HG03103 (cell line): ENCODE measurements at regions not wholly inside any gene's neighbourhood (a gene's known extent, or its start where the extent isn't known, plus 50 kb on each side); places are given as distances from the start of the nearest gene placed in this dataset.
"Not testable (repeated sequence)": the region's sequence is repeated elsewhere in the genome, so short reads cannot be mapped to it uniquely, and the experiment has no call there.

Experiments used
- ATAC-seq: cut with Tn5 transposase; IDR thresholded peaks from one replicate; pipeline ENCODE4 v1.9.1; 2021; ENCODE audit warnings: low read depth; ENCODE audit not compliant: unreplicated experiment

DNA sequence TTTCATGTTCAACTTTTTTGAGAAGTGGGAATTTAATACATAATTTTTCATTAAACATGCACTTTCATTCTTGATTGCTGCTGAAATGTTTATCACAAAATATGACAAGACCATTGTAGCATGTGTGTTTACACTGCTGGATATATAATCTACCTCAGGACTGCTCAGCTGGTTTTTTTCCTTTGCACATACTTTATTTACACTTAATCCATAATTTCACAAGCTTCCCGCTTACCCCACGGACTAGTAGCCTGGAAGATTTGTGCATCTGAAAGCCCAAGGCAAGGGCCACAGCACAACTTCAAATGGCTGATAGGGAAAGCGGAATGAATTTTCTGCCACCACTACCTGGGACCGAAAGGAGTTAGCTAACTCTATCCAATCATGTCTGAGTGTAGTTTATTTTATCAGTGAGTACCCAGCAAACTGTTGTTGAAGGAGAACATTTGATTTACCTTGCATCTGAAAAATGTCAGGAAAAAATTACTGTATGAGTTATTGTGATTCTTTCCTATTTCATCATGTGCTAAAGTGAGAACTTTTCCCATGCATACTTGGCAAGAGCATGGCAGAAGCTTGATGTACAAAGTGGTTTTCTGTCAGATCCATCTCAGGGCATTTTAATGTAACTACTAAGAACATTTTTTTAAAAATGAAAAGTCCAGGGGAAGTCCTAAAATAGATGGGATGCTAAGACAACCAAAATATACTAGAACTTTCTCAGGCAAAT lies 558.2 kb upstream of the USP24 start:
- ATAC-seq = no peak

DNA sequence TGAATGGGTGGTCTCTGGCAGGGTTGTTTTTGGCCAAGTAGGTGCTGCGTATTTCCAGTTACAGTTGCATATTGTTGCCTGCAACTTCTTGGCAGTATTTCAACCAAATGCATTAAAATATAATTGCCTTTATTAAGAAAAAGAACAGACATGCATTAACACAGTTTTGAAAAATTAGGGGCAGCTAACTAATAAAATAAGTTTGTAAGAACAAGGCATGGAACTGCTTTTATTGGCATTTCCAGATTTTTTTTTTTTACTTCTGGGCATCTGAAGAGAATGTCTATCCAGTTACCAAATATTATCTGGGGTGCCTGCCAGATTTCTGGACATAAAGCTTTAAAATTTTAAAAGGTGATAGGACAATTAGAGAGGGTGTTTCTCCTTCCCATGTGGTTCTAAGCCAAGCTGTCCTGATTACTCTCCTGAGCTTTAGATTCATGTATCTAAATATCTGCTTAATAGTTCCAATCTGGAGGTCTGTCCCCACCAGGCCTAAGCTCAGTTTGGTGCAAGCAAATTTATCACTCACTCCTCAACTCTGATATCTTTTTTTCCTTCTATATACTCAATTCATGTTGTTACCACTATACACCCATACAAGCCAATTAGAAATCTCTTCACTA lies 553.3 kb upstream of the USP24 start:
- no peak for ATAC-seq

DNA sequence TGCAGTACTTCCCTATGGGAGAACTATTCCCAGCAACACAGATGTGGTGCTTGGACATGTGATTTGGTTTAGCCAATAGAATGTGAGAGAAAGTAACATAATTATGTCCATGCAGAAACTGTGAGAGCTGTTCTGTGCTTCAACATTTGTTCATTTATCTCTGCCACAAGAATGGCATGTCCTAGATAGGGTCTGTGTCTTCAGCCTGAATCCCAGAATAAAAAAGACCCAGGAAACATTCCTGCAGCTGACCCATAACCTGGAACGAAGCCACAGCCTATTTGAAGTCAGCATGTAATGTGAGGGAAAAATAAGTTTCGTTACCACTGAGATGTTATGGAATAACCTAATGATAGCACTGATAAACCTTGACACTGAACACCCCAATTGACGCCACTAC lies 552.0 kb upstream of the USP24 start:
- ATAC-seq = no peak

DNA sequence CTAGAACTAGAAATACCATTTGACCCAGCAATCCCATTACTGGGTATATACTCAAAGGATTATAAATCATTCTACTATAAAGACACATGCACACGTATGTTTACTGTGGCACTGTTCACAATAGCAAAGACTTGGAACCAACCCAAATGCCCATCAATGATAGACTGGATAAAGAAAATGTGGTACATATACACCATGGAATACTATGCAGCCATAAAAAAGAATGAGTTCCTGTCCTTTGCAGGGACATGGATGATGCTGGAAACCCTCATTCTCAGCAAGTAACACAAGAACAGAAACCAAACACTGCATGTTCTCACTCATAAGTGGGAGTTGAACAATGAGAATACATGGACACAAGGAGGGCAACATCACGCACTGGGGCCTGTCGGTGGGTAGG lies 550.3 kb upstream of the USP24 start:
- not testable (repeated sequence) for ATAC-seq

DNA sequence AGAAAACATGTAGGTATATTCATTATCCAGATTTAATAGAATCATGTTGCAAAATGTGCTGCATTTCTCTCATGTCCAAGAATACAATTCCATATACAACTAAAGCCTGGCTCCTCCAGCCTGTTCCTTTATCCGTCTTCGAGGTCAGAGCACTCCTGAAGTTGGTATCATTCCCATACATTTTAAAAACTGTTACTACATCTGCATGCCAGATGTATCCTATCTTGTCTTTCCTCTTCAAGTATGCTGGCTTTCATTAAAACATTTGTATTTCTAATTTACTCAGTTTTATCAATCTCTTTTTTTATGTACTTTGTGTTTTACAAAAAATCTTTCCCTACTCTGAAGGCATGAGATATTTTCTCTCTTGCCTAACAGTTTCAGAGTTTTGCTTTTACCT lies 536.6 kb upstream of the USP24 start:
- no peak for ATAC-seq

DNA sequence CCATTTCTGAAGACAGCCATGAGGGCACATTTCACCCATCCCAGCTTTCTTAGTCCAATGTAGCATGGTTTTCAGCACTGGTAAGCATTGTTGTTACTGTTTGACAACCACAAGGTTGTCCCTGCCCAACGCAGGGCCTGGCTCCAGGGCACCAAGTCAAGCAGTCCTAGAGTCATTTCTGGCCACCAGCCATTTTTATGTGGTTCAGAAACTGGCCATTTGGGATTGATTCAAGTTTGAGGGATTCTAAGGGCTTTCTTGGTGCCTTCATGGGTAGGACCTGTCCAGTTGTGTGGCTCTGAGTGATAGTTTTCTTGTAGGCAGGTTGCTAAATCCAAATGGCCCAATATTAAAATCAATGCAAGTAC lies 535.4 kb upstream of the USP24 start:
- ATAC-seq = no peak

DNA sequence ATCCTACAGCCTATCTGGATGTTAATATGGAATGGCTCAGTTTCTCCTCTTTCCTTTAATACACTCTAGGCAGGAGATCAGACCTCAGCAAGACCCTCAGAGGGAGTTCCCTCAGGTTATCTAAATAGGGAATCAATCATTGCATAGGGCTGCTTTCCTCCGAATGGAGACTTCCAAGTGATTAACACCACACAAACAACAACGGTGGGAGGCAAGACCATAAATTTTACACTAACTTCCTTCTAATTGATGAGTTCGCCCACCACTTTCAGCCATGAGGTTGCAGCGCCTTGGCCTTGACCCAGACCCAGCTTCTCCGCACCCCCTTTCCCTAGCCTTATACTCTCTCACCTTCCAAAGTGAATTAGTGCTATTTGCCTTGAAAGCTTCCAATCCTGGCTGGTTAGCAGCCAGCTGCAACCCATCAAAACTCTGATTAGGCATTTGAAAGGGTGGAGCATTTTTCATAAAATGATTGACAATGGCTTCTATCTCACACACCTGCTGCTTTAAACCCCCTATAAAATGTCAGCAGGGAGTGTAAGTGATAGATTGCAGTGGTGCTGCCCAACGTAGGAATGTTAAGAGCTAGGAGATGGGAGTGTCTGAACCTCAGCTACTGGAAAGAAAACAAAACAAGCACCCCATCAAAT lies 534.9 kb upstream of the USP24 start:
- no peak for ATAC-seq

DNA sequence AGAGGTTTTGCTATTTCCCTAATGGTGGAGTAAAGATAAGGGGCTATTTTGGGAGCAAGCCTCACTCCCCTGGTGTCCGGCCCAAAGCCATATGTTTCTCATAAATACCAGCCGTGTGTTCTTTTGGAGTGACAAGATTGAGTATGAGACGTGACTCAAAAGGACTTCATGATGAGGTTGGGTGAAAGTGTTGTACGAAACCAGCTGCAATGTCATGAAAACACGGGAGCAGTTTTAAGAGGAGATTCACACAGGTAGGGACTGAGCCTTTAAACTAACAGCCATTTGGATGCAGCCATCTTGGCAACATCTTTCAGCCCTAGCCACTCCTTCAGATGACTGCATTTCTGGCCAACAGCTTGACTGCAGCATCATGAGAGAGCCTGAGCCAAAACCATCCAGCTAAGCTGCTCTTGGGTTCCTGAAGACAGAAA lies 532.3 kb upstream of the USP24 start:
- no peak for ATAC-seq

DNA sequence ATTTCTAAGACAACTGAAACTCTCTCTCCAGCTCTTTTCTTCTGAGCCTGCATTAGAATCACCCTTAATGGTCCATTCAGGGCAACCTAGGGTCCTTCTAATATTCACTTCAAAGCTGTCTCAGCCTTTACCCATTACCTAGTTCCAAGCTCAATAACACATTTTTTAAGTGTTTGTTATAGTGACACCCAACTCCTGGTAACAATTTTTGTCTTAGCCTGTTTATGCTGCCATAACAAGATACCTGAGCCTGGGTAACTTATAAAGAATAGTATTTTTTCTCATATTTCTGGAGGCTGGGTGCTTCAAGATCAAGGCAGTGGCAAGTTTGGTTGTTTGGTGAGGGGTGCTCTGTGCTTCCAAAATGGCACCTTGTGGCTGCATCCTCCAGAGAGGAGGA lies 531.5 kb upstream of the USP24 start:
- no peak for ATAC-seq

DNA sequence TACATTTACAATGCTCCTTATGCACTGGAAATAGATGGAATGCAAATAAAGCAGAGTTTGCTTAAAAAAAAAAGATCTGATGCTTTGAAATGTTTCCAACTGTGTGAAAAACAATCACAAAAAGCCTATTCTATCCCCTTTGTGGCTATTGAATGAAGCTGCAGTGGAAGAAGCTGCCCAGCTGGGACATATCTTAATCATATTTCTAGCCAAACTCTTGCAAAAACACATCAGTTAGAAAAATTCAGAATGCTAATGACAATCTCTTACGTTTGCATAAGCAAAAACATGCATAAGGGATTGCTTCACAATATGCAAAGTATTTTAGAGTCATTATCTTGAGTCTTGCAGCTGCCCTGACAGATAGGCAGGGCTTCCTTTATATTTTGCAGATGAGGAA lies 526.4 kb upstream of the USP24 start:
- no peak for ATAC-seq

DNA sequence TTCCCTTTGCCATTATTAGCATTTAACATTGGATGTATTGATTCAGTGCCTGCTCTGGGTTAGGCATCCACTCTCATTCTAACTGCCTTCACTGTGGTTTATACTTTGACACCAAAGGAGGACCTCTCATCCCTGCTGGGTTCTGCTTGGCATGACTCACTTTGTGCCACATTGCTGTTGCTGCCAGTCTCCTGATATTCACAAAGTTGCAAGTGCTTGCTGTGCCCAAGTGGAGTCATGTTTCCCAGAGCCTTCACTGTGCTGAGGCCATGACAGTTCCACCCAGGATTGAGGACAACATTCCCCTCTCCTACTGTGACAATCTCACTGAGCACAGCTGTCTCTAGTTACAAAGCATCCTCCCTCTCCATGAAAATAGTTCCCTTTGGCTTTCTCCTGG lies 519.9 kb upstream of the USP24 start:
- ATAC-seq = no peak

DNA sequence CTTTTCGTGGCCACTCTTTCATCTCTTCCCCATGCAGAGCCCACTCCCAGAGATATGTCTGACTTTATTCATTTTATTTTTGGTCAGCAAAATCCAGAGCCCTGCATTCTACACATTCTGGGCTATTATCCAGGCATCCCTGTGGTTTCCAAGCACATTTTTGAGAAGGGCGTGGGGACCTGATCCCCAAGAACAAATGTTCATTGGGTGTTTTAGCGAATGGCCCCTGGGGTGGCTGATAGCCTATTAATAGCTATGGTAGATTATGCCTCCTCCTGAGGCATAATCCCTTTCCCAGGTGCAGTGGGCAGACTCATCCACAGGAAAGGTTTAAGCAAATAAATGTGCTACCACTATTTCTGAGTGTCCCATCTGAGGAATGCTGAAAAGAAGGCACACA lies 511.8 kb upstream of the USP24 start:
- ATAC-seq = no peak

DNA sequence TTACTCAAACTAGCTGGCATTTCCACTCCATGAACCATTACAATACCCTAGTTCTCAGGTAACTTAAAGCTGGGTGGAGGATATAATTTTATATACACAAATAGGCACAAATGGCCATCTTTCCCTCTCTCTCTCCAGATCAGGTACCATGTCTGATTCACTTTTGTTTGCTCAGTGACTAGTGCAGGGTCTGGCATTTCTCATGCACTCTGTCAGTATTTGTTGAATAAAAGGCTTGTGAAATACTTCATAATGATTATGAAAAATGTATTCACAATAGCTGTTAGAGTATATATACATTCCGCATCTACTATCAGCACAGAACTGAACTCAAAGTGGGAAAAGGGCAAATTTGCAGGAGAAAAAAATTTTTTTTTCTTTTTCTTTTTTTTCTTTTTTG lies 510.2 kb upstream of the USP24 start:
- ATAC-seq = no peak

DNA sequence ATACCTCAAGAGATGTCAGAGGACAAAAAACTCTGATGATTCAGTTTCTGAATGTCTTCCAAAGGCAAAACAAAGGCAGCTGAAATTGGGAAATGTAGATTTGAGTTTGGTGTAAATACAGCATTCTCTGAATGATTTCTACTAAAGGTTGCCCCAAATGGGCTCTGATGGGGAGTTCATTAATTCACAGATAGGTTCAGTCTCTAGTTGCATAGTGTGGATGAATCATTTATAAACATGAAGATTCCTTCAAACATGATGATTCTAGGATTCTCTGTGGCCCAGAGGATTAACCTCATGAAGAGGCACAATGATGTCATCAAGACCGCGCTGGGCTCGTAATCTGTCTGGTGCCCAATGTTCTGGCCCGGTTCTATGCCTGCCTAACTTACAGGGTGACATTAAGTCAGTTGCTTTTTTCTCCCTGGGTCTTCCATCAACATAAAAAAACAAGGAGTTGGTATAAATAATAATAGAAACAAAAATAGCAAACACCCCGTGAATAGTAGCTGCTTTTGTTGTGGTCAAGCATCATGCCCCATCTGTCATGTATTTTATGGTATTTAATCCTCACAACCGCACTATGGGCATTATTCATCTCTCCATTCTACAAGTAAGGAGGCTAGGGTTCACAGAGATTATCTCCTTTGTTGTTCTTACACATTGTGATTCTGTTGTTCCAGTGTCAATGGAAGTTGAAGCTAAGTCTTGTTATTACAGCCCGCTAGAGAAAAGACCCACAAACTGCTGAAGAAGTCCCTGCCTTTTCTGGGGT lies 509.6 kb upstream of the USP24 start:
- ATAC-seq = no peak

DNA sequence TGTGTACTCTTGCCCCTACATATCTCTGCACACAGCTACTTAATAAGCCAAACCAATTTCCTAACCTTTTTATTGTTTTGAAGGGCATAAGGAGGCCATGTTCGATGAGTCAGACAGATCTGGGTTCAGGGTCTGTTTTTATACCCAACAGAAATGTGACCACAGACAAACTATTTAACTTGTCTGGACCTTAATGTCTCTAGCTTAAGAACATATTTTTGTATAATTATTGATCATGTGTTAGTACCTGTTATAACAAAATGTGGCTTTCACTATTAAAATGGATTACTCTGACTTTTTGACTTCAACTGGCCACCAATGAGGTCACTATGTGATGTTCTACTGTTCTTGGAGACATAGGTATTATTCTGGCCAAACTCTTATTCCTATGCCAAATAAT lies 507.8 kb upstream of the USP24 start:
- ATAC-seq = no peak

DNA sequence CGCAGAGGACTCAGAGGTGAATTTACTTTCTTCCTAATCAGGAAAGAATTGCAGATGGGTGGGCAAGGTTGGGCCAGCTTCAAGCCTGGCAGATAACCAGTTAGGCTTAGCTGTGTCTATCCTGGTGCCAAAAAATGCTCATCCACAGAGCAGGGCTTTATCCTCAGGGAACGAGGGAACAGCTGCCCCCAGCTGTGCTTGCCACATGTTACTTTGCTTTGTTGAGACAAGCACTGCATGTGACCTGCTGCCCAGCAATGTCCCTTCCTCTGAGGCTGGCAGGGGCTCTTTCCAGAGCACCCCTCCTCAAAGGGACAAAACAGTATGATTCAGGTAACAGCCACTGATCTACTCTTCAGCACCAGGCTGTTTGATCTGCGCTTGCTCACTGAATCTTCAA lies 505.1 kb upstream of the USP24 start:
- ATAC-seq = no peak

DNA sequence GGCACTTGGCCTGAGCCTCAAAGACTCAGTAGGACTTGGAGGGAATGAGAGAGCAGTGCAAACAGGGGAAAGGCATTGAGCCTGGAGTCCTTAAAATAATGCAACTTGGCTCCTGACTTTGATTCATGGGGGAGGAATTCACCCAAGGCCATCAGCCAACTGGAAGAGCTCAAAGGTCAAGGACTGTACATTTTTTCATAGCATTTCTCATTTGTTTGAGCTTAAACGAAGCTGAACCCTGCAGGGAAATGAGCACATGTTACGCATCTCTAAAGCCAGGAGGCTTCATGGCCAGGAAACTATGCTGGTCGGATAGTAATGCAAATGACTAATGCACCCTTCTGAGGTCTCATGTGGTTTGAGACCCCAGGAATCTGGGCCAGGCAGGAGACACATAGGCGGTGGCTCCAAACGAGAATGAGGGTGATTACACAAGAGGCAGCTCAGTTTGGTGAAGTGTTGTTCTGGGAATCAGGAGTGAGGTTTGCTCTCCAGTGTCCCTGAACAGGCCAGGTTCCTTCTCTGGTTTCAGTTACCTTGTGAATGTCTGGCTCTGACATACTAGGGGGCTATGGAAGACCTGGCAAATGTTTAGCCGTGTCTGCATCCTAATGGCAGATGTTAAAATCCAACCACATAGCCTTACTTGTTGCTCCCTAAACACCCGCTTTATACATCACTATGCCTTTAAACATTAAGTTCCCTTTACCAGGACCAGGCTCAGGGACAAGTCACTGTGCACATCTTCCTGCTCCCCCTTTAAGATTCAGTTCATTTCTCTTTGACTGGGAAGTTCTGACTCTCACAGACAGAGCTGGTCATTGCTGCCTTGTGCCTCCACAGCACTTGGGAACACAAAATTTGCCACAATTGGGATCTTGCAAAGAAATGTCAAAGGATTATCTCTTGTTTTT lies 503.9 kb upstream of the USP24 start:
- no peak for ATAC-seq

DNA sequence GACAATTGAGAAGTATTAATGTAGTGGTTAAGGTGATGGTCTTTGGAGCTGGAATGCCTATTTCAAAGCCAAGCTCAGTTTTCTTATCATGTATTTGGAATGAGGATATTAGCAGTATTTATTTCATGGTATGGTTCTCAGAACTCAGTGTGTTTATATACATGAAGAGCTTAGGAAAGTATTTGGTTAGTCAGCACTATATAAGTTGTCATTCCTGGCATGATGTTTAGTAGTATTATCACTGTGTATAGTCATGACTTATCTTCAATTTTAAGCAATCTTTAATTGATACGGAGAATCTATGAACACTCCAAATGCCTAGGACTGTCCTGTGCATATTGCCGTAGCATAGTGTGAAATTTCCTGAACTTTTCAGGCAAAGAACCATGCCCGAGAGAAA lies 501.9 kb upstream of the USP24 start:
- ATAC-seq = no peak

DNA sequence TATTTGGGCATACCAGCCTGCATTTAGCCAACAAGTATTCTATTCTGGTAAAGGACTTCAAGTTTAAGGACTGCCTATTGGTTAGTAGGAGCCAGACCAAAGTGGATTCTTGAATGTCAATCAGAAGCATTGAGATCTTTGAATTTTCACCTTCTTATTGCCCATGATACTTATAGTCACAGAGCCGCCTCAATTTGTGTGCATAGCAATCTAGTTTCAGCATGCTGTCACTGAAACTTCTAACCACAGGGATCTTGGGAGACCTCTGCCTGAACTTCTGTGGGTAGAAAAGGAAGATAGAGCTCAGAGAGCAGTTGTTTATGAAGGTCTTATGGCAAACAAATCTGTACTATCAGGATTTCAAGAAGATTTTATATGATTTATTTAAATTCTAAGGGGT lies 501.4 kb upstream of the USP24 start:
- no peak for ATAC-seq

DNA sequence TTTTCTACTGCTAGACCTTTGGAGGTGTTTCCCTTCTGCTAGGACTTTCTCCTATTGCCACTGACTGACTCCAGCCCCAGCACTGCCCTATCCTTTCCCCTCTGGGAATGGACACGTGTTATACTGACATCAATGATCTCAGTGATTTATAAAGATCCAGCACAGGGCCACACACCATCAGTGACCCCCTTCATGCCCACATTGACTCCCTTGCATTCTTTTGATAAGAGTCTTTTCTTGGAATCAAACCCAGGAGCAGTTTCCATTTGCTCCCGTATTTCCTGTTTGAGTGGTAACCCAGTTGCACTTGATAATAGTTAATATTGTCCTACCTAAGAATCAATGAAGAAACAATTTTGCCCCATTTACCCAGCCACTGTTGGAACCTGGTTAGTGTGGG lies 501.0 kb upstream of the USP24 start:
- no peak for ATAC-seq
